ENCODE measurements at regions not wholly inside any gene's neighbourhood (a gene's known extent, or its start where the extent isn't known, plus 50 kb on each side); places are given as distances from the start of the nearest gene placed in this dataset.

DNA sequence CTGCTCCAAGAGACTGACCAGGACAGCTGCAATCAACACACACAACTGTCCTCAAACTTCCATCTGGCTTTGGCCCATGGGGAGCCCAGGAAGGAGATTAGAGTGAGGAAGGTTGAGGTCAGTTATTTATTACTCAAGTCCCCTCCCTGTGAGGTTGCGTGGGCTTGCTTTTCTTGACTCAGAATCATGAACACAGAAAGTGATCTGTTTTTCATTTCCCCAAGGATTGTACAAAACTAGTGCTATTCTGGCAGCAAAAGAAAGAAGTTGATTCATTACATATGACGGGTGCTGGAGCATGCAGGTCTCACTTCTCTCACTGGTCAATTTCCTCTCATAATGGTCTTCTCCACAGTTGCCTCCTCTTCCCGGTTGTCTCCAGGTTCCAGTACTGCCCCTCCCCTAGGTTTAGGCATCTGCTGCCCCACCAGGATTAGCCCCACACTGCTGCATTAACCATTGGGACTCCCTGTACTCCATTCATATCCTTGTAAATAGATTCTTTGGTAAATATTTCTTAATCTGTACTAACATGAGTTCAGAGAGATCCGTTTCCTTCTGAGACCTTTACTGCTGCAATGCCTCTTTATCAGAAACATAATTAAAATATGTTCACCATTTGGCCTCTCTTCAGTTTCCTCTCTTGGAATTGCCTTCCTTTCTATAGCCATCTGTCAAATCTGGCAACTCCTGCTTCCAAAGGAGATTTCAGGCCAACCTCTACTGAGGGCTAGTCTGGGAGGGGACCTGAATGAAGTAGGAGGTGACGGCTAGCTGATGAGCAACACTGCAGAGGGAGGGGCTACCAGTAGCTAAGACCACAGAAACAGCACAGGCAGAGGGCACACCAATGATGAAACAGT, 888.8 kb downstream of the QKI start:
- TF ChIP-seq, protein P1, sequence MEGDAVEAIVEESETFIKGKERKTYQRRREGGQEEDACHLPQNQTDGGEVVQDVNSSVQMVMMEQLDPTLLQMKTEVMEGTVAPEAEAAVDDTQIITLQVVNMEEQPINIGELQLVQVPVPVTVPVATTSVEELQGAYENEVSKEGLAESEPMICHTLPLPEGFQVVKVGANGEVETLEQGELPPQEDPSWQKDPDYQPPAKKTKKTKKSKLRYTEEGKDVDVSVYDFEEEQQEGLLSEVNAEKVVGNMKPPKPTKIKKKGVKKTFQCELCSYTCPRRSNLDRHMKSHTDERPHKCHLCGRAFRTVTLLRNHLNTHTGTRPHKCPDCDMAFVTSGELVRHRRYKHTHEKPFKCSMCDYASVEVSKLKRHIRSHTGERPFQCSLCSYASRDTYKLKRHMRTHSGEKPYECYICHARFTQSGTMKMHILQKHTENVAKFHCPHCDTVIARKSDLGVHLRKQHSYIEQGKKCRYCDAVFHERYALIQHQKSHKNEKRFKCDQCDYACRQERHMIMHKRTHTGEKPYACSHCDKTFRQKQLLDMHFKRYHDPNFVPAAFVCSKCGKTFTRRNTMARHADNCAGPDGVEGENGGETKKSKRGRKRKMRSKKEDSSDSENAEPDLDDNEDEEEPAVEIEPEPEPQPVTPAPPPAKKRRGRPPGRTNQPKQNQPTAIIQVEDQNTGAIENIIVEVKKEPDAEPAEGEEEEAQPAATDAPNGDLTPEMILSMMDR (conservative IDR thresholded peaks at IDR 0.05; ENCODE audit: low read depth, low read length): no peak
- no peaks in the 10 kb centered on the region for H3K79me2 ChIP-seq (ENCODE audit: insufficient read depth, low read depth)
- H3K4me2 ChIP-seq: no peak overlapping the region
- H3K9ac ChIP-seq: no peak overlapping the region
- H3K27me3 ChIP-seq (ENCODE audit: insufficient read depth, low read depth): no peaks in the 10 kb centered on the region
- no peaks in the 10 kb centered on the region for H3K36me3 ChIP-seq (ENCODE audit: insufficient read depth)
- no peak overlapping the region for H3K4me3 ChIP-seq (IDR thresholded peaks at IDR 0.05; ENCODE audit: insufficient read depth, low read depth, low read length)
- H3K4me1 ChIP-seq (ENCODE audit: low read depth, poor library complexity, severe bottlenecking): no peaks in the 10 kb centered on the region
- H3K27ac ChIP-seq: no peak overlapping the region
- no peak overlapping the region for H2AFZ ChIP-seq (ENCODE audit: low read depth)
- no peaks in the 10 kb centered on the region for H4K20me1 ChIP-seq (ENCODE audit: insufficient read depth)

DNA sequence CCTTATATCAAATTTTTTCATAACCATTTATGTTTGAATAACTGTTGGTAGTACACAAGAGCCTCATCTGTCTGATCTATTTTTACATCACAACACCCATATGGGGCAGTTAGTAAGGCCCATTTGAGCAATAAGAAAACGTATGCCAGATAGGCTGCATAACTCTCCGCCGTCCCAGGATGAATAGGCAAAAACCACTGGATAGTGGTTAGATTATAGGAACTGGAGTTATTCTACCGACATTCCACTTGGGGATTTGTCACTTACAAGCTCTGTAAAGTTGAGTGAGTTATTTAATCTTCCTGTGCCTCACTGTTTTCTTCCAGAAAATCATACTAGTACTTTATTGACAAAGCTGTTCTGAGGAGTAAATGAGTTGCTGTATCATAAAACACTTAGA, 881.9 kb downstream of the QKI start:
- no peak overlapping the region for H3K4me3 ChIP-seq (IDR thresholded peaks at IDR 0.05; ENCODE audit: insufficient read depth, low read depth, low read length)
- H3K79me2 ChIP-seq (ENCODE audit: insufficient read depth, low read depth): no peaks in the 10 kb centered on the region
- TF ChIP-seq, protein P1 (conservative IDR thresholded peaks at IDR 0.05; ENCODE audit: low read depth, low read length): no peak

DNA sequence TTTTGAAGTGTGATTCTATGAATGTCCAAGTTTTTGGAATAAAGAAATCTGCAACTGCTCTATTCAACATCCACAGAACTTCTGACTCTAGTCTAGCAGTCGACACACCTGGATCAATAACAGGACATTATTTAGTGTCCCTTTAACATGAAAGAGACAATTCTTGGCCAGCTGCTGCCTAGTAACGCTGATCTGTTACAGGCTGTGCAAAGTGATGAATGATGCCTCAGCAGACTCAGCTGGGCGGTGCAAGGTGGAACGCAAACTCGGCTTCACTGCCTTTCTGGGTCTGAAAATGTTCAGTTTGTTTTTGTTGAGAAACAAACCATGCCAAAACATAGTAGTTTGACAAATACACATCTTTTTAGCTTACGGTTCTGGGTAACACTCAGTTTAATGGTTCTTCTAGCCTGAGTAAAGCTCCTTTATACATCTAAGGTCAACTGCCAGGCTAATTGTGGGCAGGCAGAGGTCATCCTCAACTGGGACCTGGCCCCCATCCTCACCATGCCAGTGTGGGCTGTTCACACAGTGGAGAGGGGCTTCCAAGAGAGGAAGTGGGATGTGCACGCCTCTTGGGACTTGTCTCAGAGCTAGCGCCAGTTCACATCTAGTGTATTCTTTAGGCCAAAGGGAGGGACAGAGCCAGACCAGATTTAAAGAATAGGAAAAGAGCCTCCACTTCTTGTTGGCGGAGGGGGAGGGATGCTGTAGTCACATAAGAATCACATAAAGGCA, 879.7 kb downstream of the QKI start:
- no peak overlapping the region for H2AFZ ChIP-seq (ENCODE audit: low read depth)
- H3K9ac ChIP-seq: no peak overlapping the region
- no peaks in the 10 kb centered on the region for H4K20me1 ChIP-seq (ENCODE audit: insufficient read depth)
- H3K27me3 ChIP-seq (ENCODE audit: insufficient read depth, low read depth): no peaks in the 10 kb centered on the region
- no peaks in the 10 kb centered on the region for H3K4me1 ChIP-seq (ENCODE audit: low read depth, poor library complexity, severe bottlenecking)
- TF ChIP-seq, protein P1 (conservative IDR thresholded peaks at IDR 0.05; ENCODE audit: low read depth, low read length): no peak
- no peak overlapping the region for H3K27ac ChIP-seq
- no peak overlapping the region for H3K4me2 ChIP-seq
- no peaks in the 10 kb centered on the region for H3K36me3 ChIP-seq (ENCODE audit: insufficient read depth)
- H3K79me2 ChIP-seq (ENCODE audit: insufficient read depth, low read depth): no peaks in the 10 kb centered on the region
- H3K4me3 ChIP-seq (IDR thresholded peaks at IDR 0.05; ENCODE audit: insufficient read depth, low read depth, low read length): no peak overlapping the region

More for the DNA sequence above, 881.9 kb downstream of the QKI start:
- Histone ChIP-seq H3K9ac (no peak overlapping the region), H3K36me3 (ENCODE audit: insufficient read depth) (no peaks in the 10 kb centered on the region), H3K4me2 (no peak overlapping the region), H3K27ac (no peak overlapping the region), H2AFZ (ENCODE audit: low read depth) (no peak overlapping the region), H3K4me1 (ENCODE audit: low read depth, poor library complexity, severe bottlenecking) (no peaks in the 10 kb centered on the region), H3K27me3 (ENCODE audit: insufficient read depth, low read depth) (no peaks in the 10 kb centered on the region), H4K20me1 (ENCODE audit: insufficient read depth) (no peaks in the 10 kb centered on the region)

DNA sequence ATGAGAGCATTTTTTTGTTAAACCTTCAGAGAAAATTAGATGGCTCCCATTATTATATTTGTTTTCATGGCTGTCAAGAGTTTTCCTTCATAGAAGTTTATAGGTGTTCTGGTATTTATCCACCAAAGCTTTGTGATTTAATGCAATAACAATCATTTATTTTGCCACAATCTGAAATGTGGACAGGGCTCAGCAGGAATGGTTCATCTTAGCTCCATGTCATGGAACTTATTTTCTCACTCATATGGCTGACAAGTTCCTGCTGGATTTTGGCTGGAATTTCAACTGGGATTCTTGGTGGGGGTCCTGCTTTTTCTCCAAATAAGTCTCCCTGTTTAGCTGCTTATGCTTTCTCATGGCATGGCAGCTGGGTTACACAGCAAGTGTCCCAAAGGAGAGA, 876.7 kb downstream of the QKI start:
- Histone ChIP-seq H4K20me1 (ENCODE audit: insufficient read depth) (no peaks in the 10 kb centered on the region), H2AFZ (ENCODE audit: low read depth) (no peak overlapping the region), H3K79me2 (ENCODE audit: insufficient read depth, low read depth) (no peaks in the 10 kb centered on the region), H3K9ac (no peak overlapping the region), H3K27me3 (ENCODE audit: insufficient read depth, low read depth) (no peaks in the 10 kb centered on the region), H3K27ac (no peak overlapping the region), H3K4me2 (no peak overlapping the region), H3K36me3 (ENCODE audit: insufficient read depth) (no peaks in the 10 kb centered on the region), H3K4me1 (ENCODE audit: low read depth, poor library complexity, severe bottlenecking) (no peaks in the 10 kb centered on the region), H3K4me3 (IDR thresholded peaks at IDR 0.05; ENCODE audit: insufficient read depth, low read depth, low read length) (no peak overlapping the region)
- TF ChIP-seq, protein P1 (conservative IDR thresholded peaks at IDR 0.05; ENCODE audit: low read depth, low read length): no peak
